HCT116 (cell line): ENCODE measurements at regions not wholly inside any gene's neighbourhood (a gene's known extent, or its start where the extent isn't known, plus 50 kb on each side); places are given as distances from the start of the nearest gene placed in this dataset.

Source experiments
- ATAC-seq: fragments of 200-7000 bp; cut with Tn5 transposase; 2 replicates; pipeline ENCODE4 v1.9.1; 2020; ENCODE audit warnings: mild to moderate bottlenecking, moderate library complexity
- BruUV-seq: library from RNA; stranded (reverse); fragments of 400-500 nt; replicated peaks from 2 replicates; lab custom pipeline; 2021; lab: Mats Ljungman, UMichigan
- CTCF ChIA-PET: fragments of 300-600 bp; sonication (Branson Sonifier 250); formaldehyde crosslinking; loops from one replicate; lab custom pipeline; 2021; ENCODE audit warnings: antibody characterized with exemption; lab: Charles Lee
- POLR2A ChIA-PET: fragments of 300-600, 350-600 bp; sonication (Branson Sonifier 250); formaldehyde crosslinking; loops from one replicate; lab custom pipeline; 2021; ENCODE audit warnings: antibody characterized with exemption; lab: Charles Lee
- RAD21 ChIA-PET, 2 experiments: fragments of 300-600 bp; sonication (Branson Sonifier 250); formaldehyde crosslinking; loops; one replicate each; lab custom pipeline; 2023; ENCODE audit warnings: low total read pairs in 2 of 2; ENCODE audit not compliant: uncharacterized antibody in 2 of 2, unreplicated experiment in 2 of 2, low non-redundant PET in 1 of 2; lab: Charles Lee
- DNase-seq: peaks from one replicate; pipeline ENCODE4 v3.0.0-alpha.2; 2010; ENCODE audit warnings: low read depth, low spot score
- H2AFZ ChIP-seq: fragments of 200-600 bp; shearing (Covaris generic), sonication (generic); 2 replicates; pipeline ENCODE4 v1.6.1; 2017; ENCODE audit warnings: low read depth, mixed run types, mixed read lengths, antibody characterized with exemption, low read length; ENCODE audit not compliant: poor library complexity, severe bottlenecking
- H3K27ac ChIP-seq: 2 replicates; pipeline ENCODE4 v1.5.1; 2012; ENCODE audit warnings: low read depth, low read length
- H3K27me3 ChIP-seq: fragments of 200-600 bp; sonication (generic); 2 replicates; pipeline ENCODE4 v1.6.1; 2016; ENCODE audit warnings: mixed run types, low read length, mixed read lengths; ENCODE audit not compliant: insufficient read depth
- H3K36me3 ChIP-seq, 2 experiments: fragments of 200-500 bp in 1 of 2; fragments of 200-600 bp in 1 of 2; sonication (Bioruptor generic) in 1 of 2; sonication (generic) in 1 of 2; 2 replicates each; pipeline versions ENCODE4 v1.5.1 to v1.6.1; 2014 to 2016; ENCODE audit warnings: low read length in 2 of 2, inconsistent platforms in 1 of 2, mixed read lengths in 1 of 2, mixed run types in 1 of 2; ENCODE audit not compliant: insufficient read depth in 2 of 2, control insufficient read depth in 1 of 2
- H3K4me1 ChIP-seq, 2 experiments: fragments of 200-600 bp in 1 of 2; sonication (generic) in 1 of 2; 2 replicates each; pipeline versions ENCODE4 v1.5.1 to v1.6.1; 2012 to 2017; ENCODE audit warnings: low read length in 2 of 2, inconsistent platforms in 1 of 2, mild to moderate bottlenecking in 1 of 2, mixed read lengths in 1 of 2, mixed run types in 1 of 2, moderate library complexity in 1 of 2; ENCODE audit not compliant: insufficient read depth in 2 of 2, control insufficient read depth in 1 of 2
- H3K4me2 ChIP-seq: fragments of 200-600 bp; sonication (generic); 2 replicates; pipeline ENCODE4 v1.6.1; 2017; ENCODE audit warnings: mixed run types, low read length, mixed read lengths
- H3K4me3 ChIP-seq, 2 experiments: fragments of 200-600 bp in 1 of 2; sonication (generic) in 1 of 2; replicated peaks in 1 of 2; 2 replicates each; pipeline ENCODE4 v1.5.1; 2011 to 2016; ENCODE audit warnings: low read length in 2 of 2, control low read depth in 1 of 2, low read depth in 1 of 2, mild to moderate bottlenecking in 1 of 2, mixed read lengths in 1 of 2, mixed run types in 1 of 2
- H3K79me2 ChIP-seq: fragments of 200-600 bp; sonication (generic); 2 replicates; pipeline ENCODE4 v1.6.1; 2017; ENCODE audit warnings: mild to moderate bottlenecking, mixed run types, low read length, moderate library complexity, mixed read lengths; ENCODE audit not compliant: insufficient read depth
- H3K9ac ChIP-seq: fragments of 200-600 bp; sonication (generic); 2 replicates; pipeline ENCODE4 v1.6.1; 2016; ENCODE audit warnings: low read length, mixed read lengths
- H3K9me2 ChIP-seq: fragments of 200-600 bp; sonication (generic), shearing (Covaris generic); 2 replicates; pipeline ENCODE4 v1.6.1; 2017; ENCODE audit warnings: mixed run types, mild to moderate bottlenecking, moderate library complexity; ENCODE audit not compliant: insufficient read depth
- H3K9me3 ChIP-seq, 2 experiments: fragments of 200-500 bp in 1 of 2; fragments of 200-600 bp in 1 of 2; sonication (Bioruptor generic) in 1 of 2; sonication (generic) in 1 of 2; 2 replicates each; pipeline ENCODE4 v1.6.1; 2014 to 2017; ENCODE audit warnings: low read length in 2 of 2, mixed read lengths in 2 of 2, inconsistent platforms in 1 of 2, low read depth in 1 of 2, mild to moderate bottlenecking in 1 of 2, mixed run types in 1 of 2, moderate library complexity in 1 of 2; ENCODE audit not compliant: control insufficient read depth in 1 of 2, insufficient read depth in 1 of 2
- H4K20me1 ChIP-seq: fragments of 200-600 bp; sonication (generic), shearing (Covaris generic); 2 replicates; pipeline ENCODE4 v1.6.1; 2017; ENCODE audit warnings: mixed run types, mild to moderate bottlenecking, moderate library complexity; ENCODE audit not compliant: insufficient read depth
- CEBPB ChIP-seq: IDR thresholded peaks from 2 replicates; pipeline ENCODE4 v1.6.1; 2012; ENCODE audit warnings: low read depth
- EGR1 ChIP-seq: IDR thresholded peaks from 2 replicates; pipeline ENCODE4 v1.6.1; 2012; ENCODE audit warnings: low read depth
- ELF1 ChIP-seq: IDR thresholded peaks from 2 replicates; pipeline ENCODE4 v1.6.1; 2012; ENCODE audit warnings: low read depth, borderline replicate concordance
- EZH2phosphoT487 ChIP-seq: fragments of 200-600 bp; IDR thresholded peaks from 2 replicates; pipeline ENCODE4 v1.6.1; 2018; ENCODE audit warnings: antibody characterized with exemption, borderline replicate concordance
- FOSL1 ChIP-seq: IDR thresholded peaks from 2 replicates; pipeline ENCODE4 v1.6.1; 2012; ENCODE audit warnings: low read depth
- JUND ChIP-seq: IDR thresholded peaks from 2 replicates; pipeline ENCODE4 v1.6.1; 2012
- POLR2AphosphoS5 ChIP-seq: IDR thresholded peaks from 2 replicates; pipeline ENCODE4 v1.6.1; 2011; ENCODE audit warnings: mild to moderate bottlenecking, low read depth, low read length, moderate library complexity
- RAD21 ChIP-seq: IDR thresholded peaks from 2 replicates; pipeline ENCODE4 v1.6.1; 2012; ENCODE audit warnings: low read depth, mild to moderate bottlenecking
- SIN3A ChIP-seq: IDR thresholded peaks from 2 replicates; pipeline ENCODE4 v1.6.1; 2012; ENCODE audit warnings: low read depth
- SP1 ChIP-seq: IDR thresholded peaks from 2 replicates; pipeline ENCODE4 v1.6.1; 2012; ENCODE audit warnings: low read depth
- SRF ChIP-seq: IDR thresholded peaks from 2 replicates; pipeline ENCODE4 v1.6.1; 2012; ENCODE audit warnings: low read depth
- YY1 ChIP-seq: IDR thresholded peaks from 2 replicates; pipeline ENCODE4 v1.6.1; 2011; ENCODE audit warnings: low read length, low read depth, moderate library complexity, mild to moderate bottlenecking; ENCODE audit not compliant: insufficient replicate concordance; ENCODE audit errors: extremely low read depth
- ZFX ChIP-seq: fragments of 450-650 bp; IDR thresholded peaks from 2 replicates; pipeline ENCODE4 v1.6.1; 2017
- ZNF274 ChIP-seq: fragments of 200-500 bp; sonication (Bioruptor generic); IDR thresholded peaks from 2 replicates; pipeline ENCODE4 v1.6.1; 2014; ENCODE audit warnings: mild to moderate bottlenecking, low read depth, low read length, inconsistent platforms
- intact Hi-C: fragments of 100-400 bp; cut with micrococcal nuclease; formaldehyde crosslinking; loops from 2 replicates; pipeline ENCODE4 v1.10.0; 2022
- TF ChIP-seq, protein P1 (sequence below): IDR thresholded peaks from 2 replicates; pipeline ENCODE4 v1.6.1; 2012
- TF ChIP-seq, protein P2 (sequence below), 3 experiments: fragments of 200-600 bp in 1 of 3; sonication (generic) in 1 of 3; IDR thresholded peaks in 2 of 3; conservative IDR thresholded peaks in 1 of 3; 2 replicates each; pipeline ENCODE4 v1.5.1; 2012 to 2017; ENCODE audit warnings: low read depth in 2 of 3, low read length in 2 of 3, antibody characterized with exemption in 1 of 3, borderline replicate concordance in 1 of 3, control low read depth in 1 of 3, mild to moderate bottlenecking in 1 of 3, mixed read lengths in 1 of 3, mixed run types in 1 of 3, moderate library complexity in 1 of 3; ENCODE audit not compliant: insufficient read depth in 1 of 3
- TF ChIP-seq, protein P3 (sequence below): IDR thresholded peaks from 2 replicates; pipeline ENCODE4 v1.6.1; 2011; ENCODE audit warnings: mild to moderate bottlenecking, low read length, moderate library complexity; ENCODE audit not compliant: insufficient replicate concordance; ENCODE audit errors: extremely low read depth
- TF ChIP-seq, protein P4 (sequence below): IDR thresholded peaks from 2 replicates; pipeline ENCODE4 v1.6.1; 2012; ENCODE audit warnings: low read depth
- TF ChIP-seq, protein P5 (sequence below): IDR thresholded peaks from 2 replicates; pipeline ENCODE4 v1.6.1; 2012

DNA sequence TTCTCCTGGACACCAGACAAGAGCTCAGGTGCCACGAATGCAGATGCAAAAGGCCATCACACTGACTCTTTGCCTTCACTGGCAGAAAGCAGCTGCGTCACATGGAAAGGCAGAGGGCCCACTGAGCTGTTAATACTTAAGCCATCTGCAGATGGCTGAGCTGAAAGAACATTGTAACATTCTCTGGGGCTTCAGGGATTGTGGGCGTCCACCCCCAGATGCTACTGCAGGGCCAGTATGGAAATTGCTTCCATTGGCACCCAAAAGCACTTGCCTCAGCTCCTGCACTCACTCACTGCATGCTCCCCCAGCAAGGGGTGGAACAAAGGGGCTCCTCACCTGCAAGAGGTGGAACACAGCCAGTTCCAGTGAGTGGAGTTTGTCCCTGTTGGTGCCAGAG, 1264.6 kb downstream of the REEP3 start:
- no peak overlapping the region for H2AFZ ChIP-seq
- no TSS peak for BruUV-seq
- ChIA-PET RAD21 (no interaction called here), POLR2A (no interaction called here), CTCF (no interaction called here)
- ATAC-seq, result no peak
- H3K9ac ChIP-seq, result no peak overlapping the region
- H3K27me3 ChIP-seq, result no peaks in the 10 kb centered on the region
- no peak overlapping the region for H3K27ac ChIP-seq
- no peak overlapping the region for H3K4me2 ChIP-seq
- DNase-seq, result no peak
- intact Hi-C loops, result no loop called here
- no peaks in the 10 kb centered on the region for H3K79me2 ChIP-seq
- TF ChIP-seq YY1 (no peak), SP1 (no peak), SRF (no peak), RAD21 (no peak), EZH2phosphoT487 (no peak), JUND (no peak), POLR2AphosphoS5 (no peak), FOSL1 (no peak), ELF1 (no peak), CEBPB (no peak), ZFX (no peak), ZNF274 (no peak), EGR1 (no peak), SIN3A (no peak)
- TF ChIP-seq, protein P1, sequence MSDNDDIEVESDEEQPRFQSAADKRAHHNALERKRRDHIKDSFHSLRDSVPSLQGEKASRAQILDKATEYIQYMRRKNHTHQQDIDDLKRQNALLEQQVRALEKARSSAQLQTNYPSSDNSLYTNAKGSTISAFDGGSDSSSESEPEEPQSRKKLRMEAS, result no peak
- TF ChIP-seq, protein P2, sequence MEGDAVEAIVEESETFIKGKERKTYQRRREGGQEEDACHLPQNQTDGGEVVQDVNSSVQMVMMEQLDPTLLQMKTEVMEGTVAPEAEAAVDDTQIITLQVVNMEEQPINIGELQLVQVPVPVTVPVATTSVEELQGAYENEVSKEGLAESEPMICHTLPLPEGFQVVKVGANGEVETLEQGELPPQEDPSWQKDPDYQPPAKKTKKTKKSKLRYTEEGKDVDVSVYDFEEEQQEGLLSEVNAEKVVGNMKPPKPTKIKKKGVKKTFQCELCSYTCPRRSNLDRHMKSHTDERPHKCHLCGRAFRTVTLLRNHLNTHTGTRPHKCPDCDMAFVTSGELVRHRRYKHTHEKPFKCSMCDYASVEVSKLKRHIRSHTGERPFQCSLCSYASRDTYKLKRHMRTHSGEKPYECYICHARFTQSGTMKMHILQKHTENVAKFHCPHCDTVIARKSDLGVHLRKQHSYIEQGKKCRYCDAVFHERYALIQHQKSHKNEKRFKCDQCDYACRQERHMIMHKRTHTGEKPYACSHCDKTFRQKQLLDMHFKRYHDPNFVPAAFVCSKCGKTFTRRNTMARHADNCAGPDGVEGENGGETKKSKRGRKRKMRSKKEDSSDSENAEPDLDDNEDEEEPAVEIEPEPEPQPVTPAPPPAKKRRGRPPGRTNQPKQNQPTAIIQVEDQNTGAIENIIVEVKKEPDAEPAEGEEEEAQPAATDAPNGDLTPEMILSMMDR (IDR thresholded peaks at IDR 0.05 in 2 of 3, conservative IDR thresholded peaks at IDR 0.05 in 1 of 3; ENCODE audit: borderline replicate concordance in 1 of 3, insufficient read depth in 1 of 3, low read depth in 2 of 3, low read length in 2 of 3), result no peak
- TF ChIP-seq, protein P3, sequence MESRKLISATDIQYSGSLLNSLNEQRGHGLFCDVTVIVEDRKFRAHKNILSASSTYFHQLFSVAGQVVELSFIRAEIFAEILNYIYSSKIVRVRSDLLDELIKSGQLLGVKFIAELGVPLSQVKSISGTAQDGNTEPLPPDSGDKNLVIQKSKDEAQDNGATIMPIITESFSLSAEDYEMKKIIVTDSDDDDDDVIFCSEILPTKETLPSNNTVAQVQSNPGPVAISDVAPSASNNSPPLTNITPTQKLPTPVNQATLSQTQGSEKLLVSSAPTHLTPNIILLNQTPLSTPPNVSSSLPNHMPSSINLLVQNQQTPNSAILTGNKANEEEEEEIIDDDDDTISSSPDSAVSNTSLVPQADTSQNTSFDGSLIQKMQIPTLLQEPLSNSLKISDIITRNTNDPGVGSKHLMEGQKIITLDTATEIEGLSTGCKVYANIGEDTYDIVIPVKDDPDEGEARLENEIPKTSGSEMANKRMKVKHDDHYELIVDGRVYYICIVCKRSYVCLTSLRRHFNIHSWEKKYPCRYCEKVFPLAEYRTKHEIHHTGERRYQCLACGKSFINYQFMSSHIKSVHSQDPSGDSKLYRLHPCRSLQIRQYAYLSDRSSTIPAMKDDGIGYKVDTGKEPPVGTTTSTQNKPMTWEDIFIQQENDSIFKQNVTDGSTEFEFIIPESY, result no peak
- TF ChIP-seq, protein P4, sequence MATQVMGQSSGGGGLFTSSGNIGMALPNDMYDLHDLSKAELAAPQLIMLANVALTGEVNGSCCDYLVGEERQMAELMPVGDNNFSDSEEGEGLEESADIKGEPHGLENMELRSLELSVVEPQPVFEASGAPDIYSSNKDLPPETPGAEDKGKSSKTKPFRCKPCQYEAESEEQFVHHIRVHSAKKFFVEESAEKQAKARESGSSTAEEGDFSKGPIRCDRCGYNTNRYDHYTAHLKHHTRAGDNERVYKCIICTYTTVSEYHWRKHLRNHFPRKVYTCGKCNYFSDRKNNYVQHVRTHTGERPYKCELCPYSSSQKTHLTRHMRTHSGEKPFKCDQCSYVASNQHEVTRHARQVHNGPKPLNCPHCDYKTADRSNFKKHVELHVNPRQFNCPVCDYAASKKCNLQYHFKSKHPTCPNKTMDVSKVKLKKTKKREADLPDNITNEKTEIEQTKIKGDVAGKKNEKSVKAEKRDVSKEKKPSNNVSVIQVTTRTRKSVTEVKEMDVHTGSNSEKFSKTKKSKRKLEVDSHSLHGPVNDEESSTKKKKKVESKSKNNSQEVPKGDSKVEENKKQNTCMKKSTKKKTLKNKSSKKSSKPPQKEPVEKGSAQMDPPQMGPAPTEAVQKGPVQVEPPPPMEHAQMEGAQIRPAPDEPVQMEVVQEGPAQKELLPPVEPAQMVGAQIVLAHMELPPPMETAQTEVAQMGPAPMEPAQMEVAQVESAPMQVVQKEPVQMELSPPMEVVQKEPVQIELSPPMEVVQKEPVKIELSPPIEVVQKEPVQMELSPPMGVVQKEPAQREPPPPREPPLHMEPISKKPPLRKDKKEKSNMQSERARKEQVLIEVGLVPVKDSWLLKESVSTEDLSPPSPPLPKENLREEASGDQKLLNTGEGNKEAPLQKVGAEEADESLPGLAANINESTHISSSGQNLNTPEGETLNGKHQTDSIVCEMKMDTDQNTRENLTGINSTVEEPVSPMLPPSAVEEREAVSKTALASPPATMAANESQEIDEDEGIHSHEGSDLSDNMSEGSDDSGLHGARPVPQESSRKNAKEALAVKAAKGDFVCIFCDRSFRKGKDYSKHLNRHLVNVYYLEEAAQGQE, result no peak
- TF ChIP-seq, protein P5, sequence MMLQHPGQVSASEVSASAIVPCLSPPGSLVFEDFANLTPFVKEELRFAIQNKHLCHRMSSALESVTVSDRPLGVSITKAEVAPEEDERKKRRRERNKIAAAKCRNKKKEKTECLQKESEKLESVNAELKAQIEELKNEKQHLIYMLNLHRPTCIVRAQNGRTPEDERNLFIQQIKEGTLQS, result no peak
- H3K4me1 ChIP-seq, result no peaks in the 10 kb centered on the region
- H3K4me3 ChIP-seq, result no peak overlapping the region
- no peaks in the 10 kb centered on the region for H3K9me3 ChIP-seq
- no peaks in the 10 kb centered on the region for H4K20me1 ChIP-seq
- no peaks in the 10 kb centered on the region for H3K36me3 ChIP-seq
- H3K9me2 ChIP-seq, result 0 out of 2 replicates have a peak, but pooled peaks cover 2% of the 10 kb centered on the region
